DMS79 (cell line): ENCODE measurements at regions not wholly inside any gene's neighbourhood (a gene's known extent, or its start where the extent isn't known, plus 50 kb on each side); places are given as distances from the start of the nearest gene placed in this dataset.

Source experiments
- DNase-seq: peaks from one replicate; lab custom pipeline; 2025; lab: John Stamatoyannopoulos, UW

GRCh38 chr11:93248602-93249001 is 50.8 kb upstream of the SLC36A4 start:
- DNase-seq = no peak

GRCh38 chr11:93249459-93250220 is 51.8 kb upstream of the SLC36A4 start:
- DNase-seq = peak; percentile 12

GRCh38 chr11:93250326-93250725 is 52.5 kb upstream of the SLC36A4 start:
- no peak for DNase-seq

GRCh38 chr11:93251922-93252321 is 54.1 kb upstream of the SLC36A4 start:
- DNase-seq = no peak

GRCh38 chr11:93253111-93253510 is 55.3 kb upstream of the SLC36A4 start:
- no peak for DNase-seq

GRCh38 chr11:93256623-93257022 is 58.8 kb upstream of the SLC36A4 start:
- DNase-seq = no peak

- no peak for DNase-seq
Measured at GRCh38 chr11:93267383-93267782, 63.2 kb upstream of the DEUP1 start.

GRCh38 chr11:93268287-93269040 is 62.1 kb upstream of the DEUP1 start:
- no peak for DNase-seq

GRCh38 chr11:93271596-93271995 is 58.9 kb upstream of the DEUP1 start:
- no peak for DNase-seq

- DNase-seq = no peak
Measured at GRCh38 chr11:93274851-93275250, 55.7 kb upstream of the DEUP1 start.

- peak; percentile 69 for DNase-seq
Measured at GRCh38 chr11:93278976-93279375, 51.6 kb upstream of the DEUP1 start.

- peak; percentile 99 for DNase-seq
Measured at GRCh38 chr11:93279851-93280347, 50.6 kb upstream of the DEUP1 start.
